Neuronal stem cell (in vitro differentiated cells): ENCODE measurements at regions not wholly inside any gene's neighbourhood (a gene's known extent, or its start where the extent isn't known, plus 50 kb on each side); places are given as distances from the start of the nearest gene placed in this dataset.

Source experiments
- DNase-seq: peaks from one replicate; pipeline ENCODE4 v3.0.0-alpha.2; 2013; ENCODE audit warnings: low spot score
- H2AFZ ChIP-seq: one replicate; pipeline ENCODE4 v1.6.1; 2013; ENCODE audit warnings: mild to moderate bottlenecking, low read length, inconsistent platforms
- H2AK5ac ChIP-seq: 2 replicates; pipeline ENCODE4 v1.6.1; 2013; ENCODE audit warnings: low read depth, mild to moderate bottlenecking, inconsistent platforms, low read length, moderate library complexity, mixed read lengths
- H2BK120ac ChIP-seq: 2 replicates; pipeline ENCODE4 v1.6.1; 2013; ENCODE audit warnings: low read depth, mild to moderate bottlenecking, inconsistent platforms, low read length, moderate library complexity, mixed read lengths
- H2BK12ac ChIP-seq: one replicate; pipeline ENCODE4 v1.6.1; 2013; ENCODE audit warnings: low read length, inconsistent platforms
- H2BK15ac ChIP-seq: 2 replicates; pipeline ENCODE4 v1.6.1; 2013; ENCODE audit warnings: mild to moderate bottlenecking, low read length, inconsistent platforms, mixed read lengths
- H2BK5ac ChIP-seq: one replicate; pipeline ENCODE4 v1.6.1; 2013; ENCODE audit warnings: inconsistent platforms, mild to moderate bottlenecking, low read length, moderate library complexity
- H3K14ac ChIP-seq: one replicate; pipeline ENCODE4 v1.6.1; 2013; ENCODE audit warnings: low read length, inconsistent platforms
- H3K18ac ChIP-seq: 2 replicates; pipeline ENCODE4 v1.6.1; 2013; ENCODE audit warnings: low read length, inconsistent platforms
- H3K23ac ChIP-seq: 2 replicates; pipeline ENCODE4 v1.6.1; 2013; ENCODE audit warnings: low read depth, mild to moderate bottlenecking, mixed read lengths, low read length, inconsistent platforms; ENCODE audit not compliant: poor library complexity
- H3K27ac ChIP-seq: replicated peaks from 3 replicates; pipeline ENCODE4 v1.5.1; 2013; ENCODE audit warnings: low read length, inconsistent platforms
- H3K27me3 ChIP-seq, 3 experiments: 2 replicates each; pipeline ENCODE4 v1.6.1; 2013; ENCODE audit warnings: low read length in 3 of 3, mild to moderate bottlenecking in 2 of 3, inconsistent platforms in 1 of 3, low read depth in 1 of 3, mixed read lengths in 1 of 3, moderate library complexity in 1 of 3; ENCODE audit not compliant: control insufficient read depth in 3 of 3, insufficient read depth in 3 of 3
- H3K36me3 ChIP-seq, 2 donors: replicated peaks in 1 of 2; 2 replicates each; pipeline ENCODE4 v1.6.1; 2013; ENCODE audit warnings: low read length in 2 of 2; ENCODE audit not compliant: control insufficient read depth in 2 of 2, insufficient read depth in 2 of 2
- H3K4ac ChIP-seq: 2 replicates; pipeline ENCODE4 v1.6.1; 2013; ENCODE audit warnings: inconsistent platforms, mild to moderate bottlenecking, low read length, moderate library complexity
- H3K4me1 ChIP-seq, 2 donors: 1 replicate in 1 of 2; 2 replicates in 1 of 2; pipeline ENCODE4 v1.6.1; 2013; ENCODE audit warnings: low read length in 2 of 2, low read depth in 1 of 2; ENCODE audit not compliant: control insufficient read depth in 2 of 2, insufficient read depth in 1 of 2
- H3K4me2 ChIP-seq: one replicate; pipeline ENCODE4 v1.6.1; 2013; ENCODE audit warnings: mild to moderate bottlenecking, low read length, inconsistent platforms; ENCODE audit not compliant: insufficient read depth, poor library complexity, severe bottlenecking
- H3K4me3 ChIP-seq, 2 donors: 2 replicates each; pipeline ENCODE4 v1.5.1; 2013; ENCODE audit warnings: low read length in 2 of 2, mild to moderate bottlenecking in 2 of 2, inconsistent platforms in 1 of 2, moderate library complexity in 1 of 2
- H3K79me1 ChIP-seq: one replicate; pipeline ENCODE4 v1.6.1; 2013; ENCODE audit warnings: low read depth, mild to moderate bottlenecking, inconsistent platforms, low read length, moderate library complexity
- H3K9ac ChIP-seq: one replicate; pipeline ENCODE4 v1.6.1; 2013; ENCODE audit warnings: mild to moderate bottlenecking, low read depth, low read length, inconsistent platforms; ENCODE audit not compliant: poor library complexity
- H3K9me3 ChIP-seq, 2 donors: replicated peaks in 1 of 2; 2 replicates each; pipeline versions ENCODE3 to v1.6.1; 2013; ENCODE audit warnings: low read length in 2 of 2, mild to moderate bottlenecking in 2 of 2, inconsistent platforms in 1 of 2, low read depth in 1 of 2, mixed read lengths in 1 of 2, moderate library complexity in 1 of 2; ENCODE audit not compliant: control insufficient read depth in 2 of 2, insufficient read depth in 1 of 2
- H4K8ac ChIP-seq: one replicate; pipeline ENCODE4 v1.6.1; 2013; ENCODE audit warnings: low read depth, mild to moderate bottlenecking, inconsistent platforms, low read length, moderate library complexity
- H4K91ac ChIP-seq: one replicate; pipeline ENCODE4 v1.6.1; 2013; ENCODE audit warnings: low read length, low read depth, mild to moderate bottlenecking, inconsistent platforms; ENCODE audit not compliant: poor library complexity
- WGBS, 2 donors: extraction: QIAGEN DNeasy Blood & Tissue Kit; methylation state at CpG; one replicate each; pipeline ENCODE4 v1.1.7; 2013; ENCODE audit warnings: missing lambda C conversion rate in 2 of 2, mixed read lengths in 1 of 2; ENCODE audit not compliant: insufficient read length in 2 of 2, insufficient replicate concordance in 1 of 2; ENCODE audit errors: extremely low coverage in 2 of 2; 5-methylcytosine and 5-hydroxymethylcytosine counted together

- Histone ChIP-seq H2AK5ac (no peak overlapping the region), H3K4me1 (peaks cover 4 to 5% of the 10 kb centered on the region in 2 donors), H3K27me3 (no peaks in the 10 kb centered on the region), H3K79me1 (no peaks in the 10 kb centered on the region), H3K9ac (no peak overlapping the region), H3K14ac (no peak overlapping the region), H3K36me3 (no peaks in the 10 kb centered on the region), H2BK12ac (no peak overlapping the region), H3K23ac (no peak overlapping the region), H2BK15ac (no peak overlapping the region), H3K4ac (no peak overlapping the region), H4K8ac (no peak overlapping the region), H3K4me2 (no peak overlapping the region), H2BK120ac (no peak overlapping the region), H3K18ac (no peak overlapping the region), H2AFZ (no peak overlapping the region), H2BK5ac (no peak overlapping the region), H3K27ac (no peak overlapping the region), H4K91ac (no peak overlapping the region), H3K9me3 (no peaks in the 10 kb centered on the region), H3K4me3 (no peak overlapping the region)
- no CpG with 5 or more reads among the region's 2 CpGs for WGBS, 2 donors
- no peak for DNase-seq
Observed at GRCh38 chr21:23402929-23403520, 2204.3 kb downstream of the MRPL39 start.

DNA sequence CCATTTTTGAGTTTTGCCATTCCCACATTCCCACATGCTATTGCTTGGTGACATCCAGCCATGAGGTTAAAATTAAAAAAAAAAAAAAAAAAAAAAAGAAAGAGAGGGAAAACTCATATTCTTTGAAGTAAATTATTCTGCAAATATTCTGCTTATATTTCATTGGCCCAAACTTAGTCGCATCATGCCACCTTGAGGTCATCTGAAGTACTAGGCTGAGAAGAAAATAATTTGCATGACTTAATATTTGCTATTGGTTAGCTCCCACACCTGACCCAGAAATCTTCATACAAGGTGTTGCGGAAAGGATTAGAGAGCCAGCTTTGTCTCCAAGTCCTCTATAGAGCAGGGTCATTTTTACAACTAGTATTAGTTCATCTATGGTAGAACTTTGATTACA lies 2206.0 kb downstream of the MRPL39 start:
- H4K8ac ChIP-seq, result no peak overlapping the region
- H2BK120ac ChIP-seq, result no peak overlapping the region
- H3K36me3 ChIP-seq, result no peaks in the 10 kb centered on the region
- H3K9me3 ChIP-seq, result no peaks in the 10 kb centered on the region
- no peak overlapping the region for H3K9ac ChIP-seq
- peaks cover 4 to 5% of the 10 kb centered on the region in 2 donors for H3K4me1 ChIP-seq
- no peak overlapping the region for H3K14ac ChIP-seq
- no peak for DNase-seq
- no peak overlapping the region for H2BK15ac ChIP-seq
- H2BK5ac ChIP-seq, result no peak overlapping the region
- no peak overlapping the region for H3K4ac ChIP-seq
- no peak overlapping the region for H3K23ac ChIP-seq
- WGBS, 2 donors, result no CpG with 5 or more reads among the region's 2 CpGs
- no peak overlapping the region for H2BK12ac ChIP-seq
- H2AK5ac ChIP-seq, result no peak overlapping the region
- no peak overlapping the region for H3K4me3 ChIP-seq
- no peaks in the 10 kb centered on the region for H3K79me1 ChIP-seq
- H3K18ac ChIP-seq, result no peak overlapping the region
- H3K27me3 ChIP-seq, result no peaks in the 10 kb centered on the region
- H2AFZ ChIP-seq, result no peak overlapping the region
- H4K91ac ChIP-seq, result no peak overlapping the region
- H3K4me2 ChIP-seq, result no peak overlapping the region
- H3K27ac ChIP-seq, result no peak overlapping the region

- Histone ChIP-seq H3K9ac (no peak overlapping the region), H3K14ac (no peak overlapping the region), H3K18ac (no peak overlapping the region), H3K27ac (no peak overlapping the region), H3K4ac (no peak overlapping the region), H2BK120ac (no peak overlapping the region), H3K4me1 (peaks cover 4 to 5% of the 10 kb centered on the region in 2 donors), H4K91ac (no peak overlapping the region), H2BK5ac (no peak overlapping the region), H3K36me3 (no peaks in the 10 kb centered on the region), H3K9me3 (no peaks in the 10 kb centered on the region), H3K23ac (no peak overlapping the region), H2AK5ac (no peak overlapping the region), H2BK15ac (no peak overlapping the region), H2BK12ac (no peak overlapping the region), H2AFZ (peak overlapping the region; percentile 65), H3K27me3 (no peaks in the 10 kb centered on the region), H4K8ac (no peak overlapping the region), H3K79me1 (no peaks in the 10 kb centered on the region), H3K4me2 (no peak overlapping the region), H3K4me3 (no peak overlapping the region)
- DNase-seq, result no peak
- no CpG with 5 or more reads among the region's 1 CpG for WGBS, 2 donors
Observed at GRCh38 chr21:23398726-23399125, 2208.6 kb downstream of the MRPL39 start.

DNA sequence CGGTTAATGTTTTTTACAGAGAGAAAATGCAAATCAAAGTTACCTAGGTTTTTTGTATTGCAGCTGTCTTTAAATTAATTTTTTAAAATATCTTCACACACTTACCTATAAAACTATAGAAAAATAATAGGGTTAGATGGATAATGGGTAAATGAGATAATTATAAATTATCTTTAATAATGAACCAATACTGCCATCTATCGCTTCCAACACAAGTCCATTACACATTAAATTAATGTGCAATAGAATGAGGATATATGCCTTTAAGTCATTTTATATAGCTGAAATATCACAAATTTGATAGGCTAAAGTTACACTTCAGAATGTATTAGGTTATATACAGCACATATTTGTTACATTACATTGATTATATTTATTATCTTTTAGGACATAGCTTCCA lies 2212.8 kb downstream of the MRPL39 start:
- DNase-seq, result no peak
- H2BK5ac ChIP-seq, result no peak overlapping the region
- no peak overlapping the region for H3K18ac ChIP-seq
- H3K27ac ChIP-seq, result no peak overlapping the region
- H2BK12ac ChIP-seq, result no peak overlapping the region
- H3K36me3 ChIP-seq, result no peaks in the 10 kb centered on the region
- H3K23ac ChIP-seq, result no peak overlapping the region
- no peaks in the 10 kb centered on the region for H3K27me3 ChIP-seq
- H3K4me2 ChIP-seq, result no peak overlapping the region
- no peak overlapping the region for H3K4me3 ChIP-seq
- H2AFZ ChIP-seq, result no peak overlapping the region
- H3K14ac ChIP-seq, result no peak overlapping the region
- no peak overlapping the region for H2AK5ac ChIP-seq
- H3K4ac ChIP-seq, result no peak overlapping the region
- no peak overlapping the region for H4K91ac ChIP-seq
- H2BK120ac ChIP-seq, result no peak overlapping the region
- peaks cover 4 to 5% of the 10 kb centered on the region in 2 donors for H3K4me1 ChIP-seq
- H2BK15ac ChIP-seq, result no peak overlapping the region
- no peaks in the 10 kb centered on the region for H3K9me3 ChIP-seq
- no peak overlapping the region for H4K8ac ChIP-seq
- no CpG with 5 or more reads among the region's 2 CpGs for WGBS, 2 donors
- no peaks in the 10 kb centered on the region for H3K79me1 ChIP-seq
- H3K9ac ChIP-seq, result no peak overlapping the region
